Gastrocnemius medialis (tissue), 4 donors: ENCODE measurements at regions not wholly inside any gene's neighbourhood (a gene's known extent, or its start where the extent isn't known, plus 50 kb on each side); places are given as distances from the start of the nearest gene placed in this dataset.
"Not testable (repeated sequence)": the region's sequence is repeated elsewhere in the genome, so short reads cannot be mapped to it uniquely, and the experiment has no call there.

ENCODE experiments used
- CTCF ChIP-seq, 5 experiments: fragments of 450-650 bp in 3 of 5; fragments of 200-600 bp in 2 of 5; sonication (generic) in 2 of 5; IDR thresholded peaks in 4 of 5; conservative IDR thresholded peaks in 1 of 5; 1 replicate in 4 of 5; 2 replicates in 1 of 5; pipeline ENCODE4 v1.5.1; 2016 to 2019; ENCODE audit warnings: antibody characterized with exemption in 5 of 5, mild to moderate bottlenecking in 3 of 5, moderate library complexity in 3 of 5
- POLR2A ChIP-seq, 2 donors: fragments of 450-650 bp; IDR thresholded peaks; one replicate each; pipeline ENCODE4 v1.6.1; 2017; ENCODE audit warnings: antibody characterized with exemption in 2 of 2, mild to moderate bottlenecking in 2 of 2, moderate library complexity in 2 of 2

GRCh38 chr21:5066682-5067251 lies 5454.6 kb upstream of the TPTE start:
- not testable (repeated sequence) for TF ChIP-seq POLR2A (IDR thresholded peaks at IDR 0.05); CTCF (IDR thresholded peaks at IDR 0.05 in 4 of 5, conservative IDR thresholded peaks at IDR 0.05 in 1 of 5)
